ENCODE measurements at regions not wholly inside any gene's neighbourhood (a gene's known extent, or its start where the extent isn't known, plus 50 kb on each side); places are given as distances from the start of the nearest gene placed in this dataset.

GRCh38 chr13:60347174-60347573 lies 49.8 kb upstream of the TDRD3 start:
- DNase-seq (ENCODE audit: low read depth): no peak
- H3K4me3 ChIP-seq (ENCODE audit: low read depth, low read length): no peak overlapping the region

All from skeletal muscle cell (primary cell).